Gastroesophageal sphincter (tissue), 3 donors: ENCODE measurements at regions not wholly inside any gene's neighbourhood (a gene's known extent, or its start where the extent isn't known, plus 50 kb on each side); places are given as distances from the start of the nearest gene placed in this dataset.

Experiments
- CTCF ChIP-seq, 4 experiments: fragments of 200-600 bp in 2 of 4; fragments of 450-650 bp in 2 of 4; sonication (generic) in 1 of 4; IDR thresholded peaks; one replicate each; pipeline ENCODE4 v1.5.1; 2017 to 2019; ENCODE audit warnings: antibody characterized with exemption in 4 of 4, mild to moderate bottlenecking in 2 of 4, moderate library complexity in 2 of 4
- EP300 ChIP-seq: sonication (generic); formaldehyde crosslinking; IDR thresholded peaks from one replicate; pipeline ENCODE4 v1.6.1; 2017; ENCODE audit warnings: antibody characterized with exemption, mild to moderate bottlenecking
- POLR2A ChIP-seq, 2 donors: fragments of 450-650 bp; IDR thresholded peaks; one replicate each; pipeline ENCODE4 v1.6.1; 2017; ENCODE audit warnings: antibody characterized with exemption in 2 of 2, mild to moderate bottlenecking in 2 of 2, moderate library complexity in 1 of 2

- TF ChIP-seq POLR2A (IDR thresholded peaks at IDR 0.05), result no peak
- TF ChIP-seq CTCF (IDR thresholded peaks at IDR 0.05), result no peak
- no peak for TF ChIP-seq EP300
Observed at GRCh38 chr6:15073344-15073789, 172.5 kb upstream of the JARID2 start.
